ENCODE measurements at regions not wholly inside any gene's neighbourhood (a gene's known extent, or its start where the extent isn't known, plus 50 kb on each side); places are given as distances from the start of the nearest gene placed in this dataset.

GRCh38 chr3:18611991-18612390 lies 186.9 kb upstream of the SATB1 start:
- H3K27ac ChIP-seq (ENCODE audit: low read depth, low read length, poor library complexity, severe bottlenecking) = no peak overlapping the region
- no peaks in the 10 kb centered on the region for H3K4me1 ChIP-seq (ENCODE audit: insufficient read depth, low read length, poor library complexity, severe bottlenecking)
- H3K27me3 ChIP-seq (replicated peaks; ENCODE audit: insufficient read depth, low read depth, low read length, poor library complexity) = no peaks in the 10 kb centered on the region
- no peak overlapping the region for H3K4me3 ChIP-seq (ENCODE audit: low read depth, low read length, poor library complexity, severe bottlenecking)
- no peaks in the 10 kb centered on the region for H3K36me3 ChIP-seq (ENCODE audit: insufficient read depth, low read length, poor library complexity, severe bottlenecking)
- no TSS peak for BruUV-seq (replicated peaks)
- DNase-seq (ENCODE audit: low spot score) = no peak
- peaks cover 3% of the 10 kb centered on the region for H3K9me3 ChIP-seq (ENCODE audit: low read depth, low read length, poor library complexity, severe bottlenecking)
- CTCF ChIA-PET = no interaction called here
- intact Hi-C loops (cut with micrococcal nuclease; ENCODE audit: unreplicated experiment) = no loop called here
- POLR2A ChIA-PET (ENCODE audit: low non-redundant PET) = no interaction called here
- no peak for TF ChIP-seq CTCF (conservative IDR thresholded peaks at IDR 0.05; ENCODE audit: low read depth, low read length)
- no peak for TF ChIP-seq EZH2 (IDR thresholded peaks at IDR 0.05; ENCODE audit: borderline replicate concordance, low read depth, low read length, poor library complexity, severe bottlenecking)

- Histone ChIP-seq H3K27me3 (replicated peaks; ENCODE audit: insufficient read depth, low read depth, low read length, poor library complexity) (no peaks in the 10 kb centered on the region), H3K4me1 (ENCODE audit: insufficient read depth, low read length, poor library complexity, severe bottlenecking) (no peaks in the 10 kb centered on the region), H3K9me3 (ENCODE audit: low read depth, low read length, poor library complexity, severe bottlenecking) (peaks cover 3% of the 10 kb centered on the region), H3K36me3 (ENCODE audit: insufficient read depth, low read length, poor library complexity, severe bottlenecking) (no peaks in the 10 kb centered on the region), H3K27ac (ENCODE audit: low read depth, low read length, poor library complexity, severe bottlenecking) (no peak overlapping the region), H3K4me3 (ENCODE audit: low read depth, low read length, poor library complexity, severe bottlenecking) (no peak overlapping the region)
- no TSS peak for BruUV-seq (replicated peaks)
- CTCF ChIA-PET = no interaction called here
- POLR2A ChIA-PET (ENCODE audit: low non-redundant PET) = no interaction called here
- no peak for DNase-seq (ENCODE audit: low spot score)
- no peak for TF ChIP-seq CTCF (conservative IDR thresholded peaks at IDR 0.05; ENCODE audit: low read depth, low read length)
- TF ChIP-seq EZH2 (IDR thresholded peaks at IDR 0.05; ENCODE audit: borderline replicate concordance, low read depth, low read length, poor library complexity, severe bottlenecking) = no peak
- intact Hi-C loops (cut with micrococcal nuclease; ENCODE audit: unreplicated experiment) = no loop called here
Measured at GRCh38 chr3:18609187-18609586, 184.0 kb upstream of the SATB1 start.

- H3K4me1 ChIP-seq (ENCODE audit: insufficient read depth, low read length, poor library complexity, severe bottlenecking) = no peaks in the 10 kb centered on the region
- no peaks in the 10 kb centered on the region for H3K36me3 ChIP-seq (ENCODE audit: insufficient read depth, low read length, poor library complexity, severe bottlenecking)
- TF ChIP-seq CTCF (conservative IDR thresholded peaks at IDR 0.05; ENCODE audit: low read depth, low read length) (no peak), EZH2 (IDR thresholded peaks at IDR 0.05; ENCODE audit: borderline replicate concordance, low read depth, low read length, poor library complexity, severe bottlenecking) (no peak)
- no peak for DNase-seq (ENCODE audit: low spot score)
- H3K27ac ChIP-seq (ENCODE audit: low read depth, low read length, poor library complexity, severe bottlenecking) = no peak overlapping the region
- no peaks in the 10 kb centered on the region for H3K27me3 ChIP-seq (replicated peaks; ENCODE audit: insufficient read depth, low read depth, low read length, poor library complexity)
- intact Hi-C loops (cut with micrococcal nuclease; ENCODE audit: unreplicated experiment) = no loop called here
- POLR2A ChIA-PET (ENCODE audit: low non-redundant PET) = no interaction called here
- CTCF ChIA-PET = no interaction called here
- BruUV-seq (replicated peaks) = no TSS peak
- H3K9me3 ChIP-seq (ENCODE audit: low read depth, low read length, poor library complexity, severe bottlenecking) = no peaks in the 10 kb centered on the region
- H3K4me3 ChIP-seq (ENCODE audit: low read depth, low read length, poor library complexity, severe bottlenecking) = no peak overlapping the region
Measured at GRCh38 chr3:18597919-18598318, 172.8 kb upstream of the SATB1 start.
